Sigmoid colon (tissue), 4 donors: ENCODE measurements at regions not wholly inside any gene's neighbourhood (a gene's known extent, or its start where the extent isn't known, plus 50 kb on each side); places are given as distances from the start of the nearest gene placed in this dataset.

Experiments used
- POLR2A ChIP-seq, 2 donors: fragments of 450-650 bp; IDR thresholded peaks; one replicate each; pipeline ENCODE4 v1.6.1; 2016; ENCODE audit warnings: antibody characterized with exemption in 2 of 2, mild to moderate bottlenecking in 2 of 2, moderate library complexity in 2 of 2
- POLR2AphosphoS5 ChIP-seq, 4 donors: sonication (generic); formaldehyde crosslinking; IDR thresholded peaks; one replicate each; pipeline ENCODE4 v1.6.1; 2017; ENCODE audit warnings: antibody characterized with exemption in 4 of 4
- TF ChIP-seq, protein P1 (sequence below), 4 experiments: fragments of 450-650 bp in 3 of 4; fragments of 200-600 bp in 1 of 4; IDR thresholded peaks; one replicate each; pipeline ENCODE4 v1.5.1; 2016 to 2019; ENCODE audit warnings: antibody characterized with exemption in 4 of 4, mild to moderate bottlenecking in 3 of 4, moderate library complexity in 2 of 4

DNA sequence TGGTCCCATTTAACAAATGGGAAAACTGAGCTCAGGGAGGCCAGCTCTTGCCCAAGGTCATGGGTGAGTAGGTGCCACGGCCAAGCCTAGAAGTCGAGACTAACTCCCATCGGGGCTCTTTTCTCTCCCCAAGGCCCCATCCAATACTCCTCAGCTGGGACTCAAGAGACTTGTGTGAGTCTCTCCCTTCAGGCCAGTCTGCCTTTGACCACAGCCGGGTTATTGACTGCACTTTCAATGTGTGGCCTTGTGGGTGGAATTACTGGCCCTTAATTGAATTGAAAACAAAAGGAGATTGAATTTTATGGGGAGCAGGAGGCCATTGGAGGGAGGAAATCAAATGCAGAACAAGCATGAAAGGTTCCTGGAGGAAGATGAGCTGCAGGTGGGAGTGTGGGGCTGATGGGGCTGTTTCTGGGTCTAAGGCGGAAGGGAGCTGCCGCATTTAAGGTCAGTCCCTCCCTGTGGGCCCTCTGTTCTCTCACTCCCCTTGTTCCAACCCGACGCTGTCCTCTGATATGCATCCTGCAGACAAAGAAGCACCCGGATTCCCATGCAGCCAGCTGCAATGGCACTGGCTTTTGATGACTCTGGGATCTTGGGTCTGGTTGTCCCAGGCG, 552.8 kb downstream of the MIAT start:
- TF ChIP-seq POLR2AphosphoS5 (IDR thresholded peaks at IDR 0.05) (no peak), POLR2A (IDR thresholded peaks at IDR 0.05) (no peak)
- TF ChIP-seq, protein P1, sequence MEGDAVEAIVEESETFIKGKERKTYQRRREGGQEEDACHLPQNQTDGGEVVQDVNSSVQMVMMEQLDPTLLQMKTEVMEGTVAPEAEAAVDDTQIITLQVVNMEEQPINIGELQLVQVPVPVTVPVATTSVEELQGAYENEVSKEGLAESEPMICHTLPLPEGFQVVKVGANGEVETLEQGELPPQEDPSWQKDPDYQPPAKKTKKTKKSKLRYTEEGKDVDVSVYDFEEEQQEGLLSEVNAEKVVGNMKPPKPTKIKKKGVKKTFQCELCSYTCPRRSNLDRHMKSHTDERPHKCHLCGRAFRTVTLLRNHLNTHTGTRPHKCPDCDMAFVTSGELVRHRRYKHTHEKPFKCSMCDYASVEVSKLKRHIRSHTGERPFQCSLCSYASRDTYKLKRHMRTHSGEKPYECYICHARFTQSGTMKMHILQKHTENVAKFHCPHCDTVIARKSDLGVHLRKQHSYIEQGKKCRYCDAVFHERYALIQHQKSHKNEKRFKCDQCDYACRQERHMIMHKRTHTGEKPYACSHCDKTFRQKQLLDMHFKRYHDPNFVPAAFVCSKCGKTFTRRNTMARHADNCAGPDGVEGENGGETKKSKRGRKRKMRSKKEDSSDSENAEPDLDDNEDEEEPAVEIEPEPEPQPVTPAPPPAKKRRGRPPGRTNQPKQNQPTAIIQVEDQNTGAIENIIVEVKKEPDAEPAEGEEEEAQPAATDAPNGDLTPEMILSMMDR (IDR thresholded peaks at IDR 0.05) = no peak
